HG03354 (cell line): ENCODE measurements at regions not wholly inside any gene's neighbourhood (a gene's known extent, or its start where the extent isn't known, plus 50 kb on each side); places are given as distances from the start of the nearest gene placed in this dataset.
"Not testable (repeated sequence)": the region's sequence is repeated elsewhere in the genome, so short reads cannot be mapped to it uniquely, and the experiment has no call there.

Source experiments
- ATAC-seq: cut with Tn5 transposase; IDR thresholded peaks from one replicate; pipeline ENCODE4 v1.9.1; 2021; ENCODE audit warnings: mild to moderate bottlenecking; ENCODE audit not compliant: unreplicated experiment, poor library complexity, severe bottlenecking

GRCh38 chrX:2577844-2578466 lies 77.2 kb upstream of the DHRSX start:
- ATAC-seq, result no peak

- no peak for ATAC-seq
These were observed 76.0 kb upstream of the DHRSX start for GRCh38 chrX:2576793-2577192.

- no peak for ATAC-seq
These were observed 73.5 kb upstream of the DHRSX start for GRCh38 chrX:2574271-2574670.

- ATAC-seq, result no peak
These were observed 72.0 kb upstream of the DHRSX start for GRCh38 chrX:2572740-2573139.

GRCh38 chrX:2568125-2568524 lies 67.3 kb upstream of the DHRSX start:
- ATAC-seq, result no peak

- ATAC-seq, result no peak
These were observed 65.3 kb upstream of the DHRSX start for GRCh38 chrX:2566055-2566454.

- ATAC-seq, result no peak
These were observed 60.7 kb upstream of the DHRSX start for GRCh38 chrX:2561456-2561855.

GRCh38 chrX:2559124-2559523 lies 58.3 kb upstream of the DHRSX start:
- ATAC-seq, result no peak

- ATAC-seq, result no peak
These were observed 54.1 kb upstream of the DHRSX start for GRCh38 chrX:2554891-2555290.

GRCh38 chrX:2554066-2554465 lies 53.3 kb upstream of the DHRSX start:
- ATAC-seq, result not testable (repeated sequence)

- ATAC-seq, result no peak
These were observed 51.9 kb upstream of the DHRSX start for GRCh38 chrX:2552621-2553201.

- no peak for ATAC-seq
These were observed 49.7 kb upstream of the DHRSX start for GRCh38 chrX:2550328-2551020.
